Adrenal gland (tissue), 9 donors: ENCODE measurements at regions not wholly inside any gene's neighbourhood (a gene's known extent, or its start where the extent isn't known, plus 50 kb on each side); places are given as distances from the start of the nearest gene placed in this dataset.

Source experiments
- DNase-seq, 7 donors: peaks; one replicate each; pipeline ENCODE4 v3.0.0-alpha.2; 2019 to 2020
- H3K27ac ChIP-seq, 5 donors: fragments of 200-600 bp; sonication (generic) in 4 of 5; 1 replicate in 3 of 5; 2 replicates in 2 of 5; pipeline versions ENCODE4 v1.5.1 to v1.8.0; 2016 to 2020; ENCODE audit warnings: mild to moderate bottlenecking in 1 of 5
- H3K27me3 ChIP-seq: fragments of 200-600 bp; 2 replicates; pipeline ENCODE4 v1.8.0; 2021
- H3K36me3 ChIP-seq, 2 donors: fragments of 200-600 bp; replicated peaks in 1 of 2; 1 replicate in 1 of 2; 2 replicates in 1 of 2; pipeline versions ENCODE4 v1.5.1 to v1.8.0; 2018 to 2022
- H3K4me1 ChIP-seq, 2 donors: fragments of 200-600 bp; replicated peaks in 1 of 2; 1 replicate in 1 of 2; 2 replicates in 1 of 2; pipeline versions ENCODE4 v1.5.1 to v1.8.0; 2018 to 2021
- H3K4me3 ChIP-seq, 4 donors: fragments of 200-600 bp; sonication (generic) in 3 of 4; one replicate each; pipeline ENCODE4 v1.5.1; 2016 to 2018
- H3K9me3 ChIP-seq, 3 donors: fragments of 200-600 bp; sonication (generic) in 1 of 3; replicated peaks in 1 of 3; 1 replicate in 2 of 3; 2 replicates in 1 of 3; pipeline versions ENCODE4 v1.5.1 to v1.8.0; 2016 to 2021
- CTCF ChIP-seq, 6 experiments: fragments of 450-650 bp in 4 of 6; fragments of 200-600 bp in 2 of 6; sonication (generic) in 1 of 6; IDR thresholded peaks; 1 replicate in 5 of 6; 2 replicates in 1 of 6; pipeline versions ENCODE4 v1.5.1 to v1.8.0; 2016 to 2021; ENCODE audit warnings: antibody characterized with exemption in 6 of 6, mild to moderate bottlenecking in 2 of 6, moderate library complexity in 1 of 6
- POLR2A ChIP-seq, 2 donors: fragments of 450-650 bp; IDR thresholded peaks; one replicate each; pipeline ENCODE4 v1.6.1; 2017; ENCODE audit warnings: antibody characterized with exemption in 2 of 2, mild to moderate bottlenecking in 2 of 2, moderate library complexity in 1 of 2
- whole genome bisulfite sequencing, 4 donors: extraction: QIAGEN DNeasy Blood & Tissue Kit in 2 of 4; methylation state at CpG; one replicate each; pipeline versions ENCODE4 v1.1.5 to v1.1.7; 2013 to 2017; 5-methylcytosine and 5-hydroxymethylcytosine counted together
- intact Hi-C, 2 donors: fragments of 100-400 bp; cut with DNase I; formaldehyde crosslinking; loops; one replicate each; pipeline versions ENCODE4 v1.14.1 to v1.15.0; 2022 to 2023
- donor health status: healthy with polysubstance abuse.
- donor health status: Bipolar disorder and iron deficiency.
- donor health status: DM: yes; HTN: yes; CAD: no.
- donor health status: DM: no; HTN: no; CAD: no.
- donor health status: DM: no; HTN: no; CAD: no.

DNA sequence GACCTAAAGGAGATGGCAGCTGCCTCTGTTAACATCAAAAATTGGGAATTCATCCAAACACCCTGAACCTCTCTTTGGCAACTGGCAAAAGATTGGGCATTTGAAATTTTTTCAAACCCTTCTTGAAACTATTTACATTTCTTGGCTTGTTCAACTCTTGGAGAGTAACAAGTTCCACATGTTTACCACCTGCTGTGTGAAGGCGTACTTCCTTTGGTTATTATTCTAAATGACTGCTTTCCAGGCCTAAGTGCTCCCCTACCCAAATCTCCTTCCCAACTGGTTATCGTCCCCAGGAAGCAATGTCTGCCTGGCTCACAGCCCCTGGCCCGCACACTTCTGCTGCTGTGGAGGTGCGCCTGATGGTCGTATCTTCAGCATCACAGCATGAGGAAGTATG lies 422.7 kb downstream of the DMAC1 start:
- TF ChIP-seq POLR2A (IDR thresholded peaks at IDR 0.05) (no peak), CTCF (IDR thresholded peaks at IDR 0.05) (no peak)
- no peaks in the 10 kb centered on the region for H3K4me1 ChIP-seq
- no peaks in the 10 kb centered on the region for H3K27me3 ChIP-seq
- no peaks in the 10 kb centered on the region for H3K36me3 ChIP-seq
- no peak for DNase-seq
- WGBS, 4 donors: 69 to 90% (median 80%) methylated on average over 5 of the region's 5 CpGs
- no peaks in the 10 kb centered on the region for H3K9me3 ChIP-seq
- no peak overlapping the region for H3K27ac ChIP-seq
- H3K4me3 ChIP-seq: no peak overlapping the region
- intact Hi-C loops: no loop called here

DNA sequence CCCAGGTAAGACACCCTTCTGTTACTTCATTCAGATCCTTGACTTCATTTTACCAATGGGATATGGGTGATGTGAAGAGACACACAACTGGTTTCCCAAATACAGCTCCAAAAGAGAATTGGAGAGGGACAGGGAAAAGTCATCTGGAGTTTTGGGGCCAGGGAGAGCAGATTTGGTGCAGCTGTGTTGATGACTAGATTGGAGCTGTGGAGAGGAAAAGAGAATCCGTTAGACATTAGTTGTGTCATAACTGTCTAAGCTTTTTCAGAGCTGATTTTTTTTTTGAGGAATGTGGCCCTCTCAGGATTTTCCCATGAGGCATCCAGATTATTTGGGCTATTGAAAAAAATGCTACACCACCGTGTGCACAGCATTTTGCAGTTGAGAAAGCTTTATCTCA lies 423.4 kb downstream of the DMAC1 start:
- no peak for TF ChIP-seq CTCF (IDR thresholded peaks at IDR 0.05)
- no peak for TF ChIP-seq POLR2A (IDR thresholded peaks at IDR 0.05)
- Histone ChIP-seq H3K36me3 (no peaks in the 10 kb centered on the region), H3K27ac (no peak overlapping the region), H3K4me1 (no peaks in the 10 kb centered on the region), H3K27me3 (no peaks in the 10 kb centered on the region), H3K4me3 (no peak overlapping the region), H3K9me3 (no peaks in the 10 kb centered on the region)
- no peak for DNase-seq
- WGBS, 4 donors: 64 to 79% (median 70%) methylated on average over 2 of the region's 2 CpGs
- intact Hi-C loops: no loop called here

GRCh38 chr9:7375013-7375511 lies 424.5 kb downstream of the DMAC1 start:
- Histone ChIP-seq H3K27ac (no peak overlapping the region), H3K4me1 (no peaks in the 10 kb centered on the region), H3K27me3 (no peaks in the 10 kb centered on the region), H3K36me3 (no peaks in the 10 kb centered on the region), H3K9me3 (no peaks in the 10 kb centered on the region), H3K4me3 (no peak overlapping the region)
- DNase-seq: no peak
- TF ChIP-seq CTCF (IDR thresholded peaks at IDR 0.05) (no peak), POLR2A (IDR thresholded peaks at IDR 0.05) (no peak)
- intact Hi-C loops: no loop called here
- 59 to 69% (median 66%) methylated on average over 5 of the region's 5 CpGs for WGBS, 4 donors

DNA sequence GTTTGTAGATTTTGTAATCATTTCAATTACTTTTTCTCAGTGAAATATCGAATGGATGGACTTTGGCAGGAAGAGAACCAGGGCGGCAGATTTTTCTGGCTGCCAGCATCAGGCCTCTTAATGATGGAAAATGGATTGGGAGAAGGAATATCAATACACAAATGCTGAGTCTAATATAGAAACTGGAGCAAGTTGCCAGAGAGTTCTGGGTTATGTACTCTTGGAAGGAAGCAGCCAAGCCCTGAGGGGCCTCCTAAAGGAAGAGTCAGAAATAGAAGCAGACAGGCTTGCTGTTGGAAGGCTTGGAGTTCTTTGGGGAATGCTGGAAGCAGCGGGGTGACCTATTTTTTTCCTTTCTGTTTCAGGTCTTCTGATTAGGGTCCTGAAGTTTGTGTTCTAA lies 428.6 kb downstream of the DMAC1 start:
- WGBS, 4 donors: 64 to 73% (median 69%) methylated on average over 3 of the region's 3 CpGs
- Histone ChIP-seq H3K4me1 (peaks cover 0 to 23% of the 10 kb centered on the region in 2 donors), H3K27ac (no peak overlapping the region), H3K27me3 (no peaks in the 10 kb centered on the region), H3K36me3 (no peaks in the 10 kb centered on the region), H3K4me3 (no peak overlapping the region), H3K9me3 (no peaks in the 10 kb centered on the region)
- TF ChIP-seq CTCF (IDR thresholded peaks at IDR 0.05) (no peak), POLR2A (IDR thresholded peaks at IDR 0.05) (no peak)
- intact Hi-C loops: no loop called here
- DNase-seq: no peak
